K562 (cell line): ENCODE measurements at regions not wholly inside any gene's neighbourhood (a gene's known extent, or its start where the extent isn't known, plus 50 kb on each side); places are given as distances from the start of the nearest gene placed in this dataset.

Experiments used
- ATAC-seq: fragments of 200-7000 bp; cut with Tn5 transposase; 3 replicates; pipeline ENCODE4 v1.9.1; 2020; ENCODE audit warnings: moderate library complexity
- BruUV-seq: library from RNA; stranded (reverse); fragments of 400-500 nt; replicated peaks from 2 replicates; lab custom pipeline; 2021; lab: Mats Ljungman, UMichigan
- CTCF ChIA-PET: fragments of 300-600 bp; formaldehyde crosslinking; extraction: SDS; loops from one replicate; lab custom pipeline; 2021; ENCODE audit warnings: low intra/inter-chr PET ratio; lab: Yijun Ruan, JAX
- POLR2A ChIA-PET: fragments of 300-600, 350-650 bp; sonication (Branson Sonifier 250); formaldehyde crosslinking; extraction: SDS; loops from one replicate; lab custom pipeline; 2021; ENCODE audit warnings: antibody characterized with exemption, inconsistent platforms; lab: Yijun Ruan, JAX
- DNase-seq, 4 experiments: peaks; one replicate each; pipeline versions ENCODE4 v3.0.0 to v3.0.0-alpha.2; 2011 to 2018; ENCODE audit warnings: low spot score in 3 of 4, mixed read lengths in 3 of 4; ENCODE audit errors: extremely low read depth in 1 of 4
- FAIRE-seq: peaks from 2 replicates; lab custom pipeline; 2011; peaks lifted over from hg19 to GRCh38; lab: Jason Lieb, UNC
- H2AFZ ChIP-seq: 2 replicates; pipeline ENCODE4 v1.6.0; 2011; ENCODE audit warnings: low read depth, low read length, control low read depth, inconsistent platforms
- H3K27ac ChIP-seq: fragments of 200-600 bp; 3 replicates; pipeline ENCODE4 v1.8.0; 2011; ENCODE audit warnings: low read depth, mild to moderate bottlenecking, control low read depth, inconsistent platforms, low read length, moderate library complexity, mixed read lengths; ENCODE audit errors: extremely low read depth
- H3K27me3 ChIP-seq, 2 experiments: fragments of 300-600 bp in 1 of 2; 2 replicates in 1 of 2; 3 replicates in 1 of 2; pipeline versions ENCODE4 v1.6.0 to v1.8.0; 2011; ENCODE audit warnings: inconsistent platforms in 2 of 2, low read length in 2 of 2, mild to moderate bottlenecking in 1 of 2, mixed read lengths in 1 of 2, moderate library complexity in 1 of 2; ENCODE audit not compliant: control insufficient read depth in 2 of 2, insufficient read depth in 2 of 2
- H3K36me3 ChIP-seq: fragments of 300-600 bp; 3 replicates; pipeline ENCODE4 v1.8.0; 2011; ENCODE audit warnings: mild to moderate bottlenecking, low read length, inconsistent platforms; ENCODE audit not compliant: control insufficient read depth, insufficient read depth
- H3K4me1 ChIP-seq, 2 experiments: fragments of 200-600 bp in 1 of 2; replicated peaks in 1 of 2; 2 replicates in 1 of 2; 3 replicates in 1 of 2; pipeline versions ENCODE4 v1.5.1 to v1.8.0; 2011; ENCODE audit warnings: inconsistent platforms in 2 of 2, low read length in 2 of 2, mild to moderate bottlenecking in 1 of 2, mixed read lengths in 1 of 2, moderate library complexity in 1 of 2; ENCODE audit not compliant: control insufficient read depth in 2 of 2, insufficient read depth in 2 of 2
- H3K4me2 ChIP-seq: 2 replicates; pipeline ENCODE4 v1.6.1; 2011; ENCODE audit warnings: low read length, control low read depth, inconsistent platforms, mixed read lengths; ENCODE audit not compliant: insufficient read depth
- H3K4me3 ChIP-seq: fragments of 200-600 bp; sonication (generic), shearing (Covaris generic); 2 replicates; pipeline ENCODE4 v1.5.1; 2016; ENCODE audit warnings: control low read depth, inconsistent platforms
- H3K79me2 ChIP-seq: fragments of 200-600 bp; 3 replicates; pipeline ENCODE4 v1.8.0; 2011; ENCODE audit warnings: low read length, inconsistent platforms; ENCODE audit not compliant: control insufficient read depth, insufficient read depth
- H3K9ac ChIP-seq, 2 experiments: 2 replicates each; pipeline versions ENCODE4 v1.6.0 to v1.6.1; 2011; ENCODE audit warnings: low read depth in 2 of 2, low read length in 2 of 2, control low read depth in 1 of 2, inconsistent platforms in 1 of 2, mild to moderate bottlenecking in 1 of 2, mixed read lengths in 1 of 2; ENCODE audit not compliant: insufficient read depth in 1 of 2
- H3K9me1 ChIP-seq: one replicate; pipeline ENCODE4 v1.6.0; 2011; ENCODE audit warnings: inconsistent platforms, mild to moderate bottlenecking, low read length, moderate library complexity; ENCODE audit not compliant: control insufficient read depth, insufficient read depth
- H3K9me3 ChIP-seq: replicated peaks from 2 replicates; pipeline ENCODE4 v1.5.1; 2011; ENCODE audit warnings: low read depth, low read length, inconsistent platforms; ENCODE audit not compliant: control insufficient read depth, insufficient read depth
- H4K20me1 ChIP-seq: replicated peaks from 2 replicates; pipeline ENCODE4 v1.6.1; 2011; ENCODE audit warnings: low read length, inconsistent platforms, mixed read lengths; ENCODE audit not compliant: control insufficient read depth, insufficient read depth
- CSDE1 ChIP-seq, 2 experiments: fragments of 450-650 bp; IDR thresholded peaks; 2 replicates each; pipeline ENCODE4 v1.6.1; 2016; ENCODE audit warnings: mild to moderate bottlenecking in 1 of 2
- EGR1 ChIP-seq: fragments of 450-650 bp; conservative IDR thresholded peaks from 2 replicates; pipeline ENCODE4 v1.6.1; 2017; ENCODE audit warnings: mild to moderate bottlenecking
- ELF4 ChIP-seq: fragments of 450-650 bp; formaldehyde crosslinking; IDR thresholded peaks from 2 replicates; pipeline ENCODE4 v1.4.0; 2022; ENCODE audit warnings: missing genetic modification characterization
- KLF1 ChIP-seq: fragments of 450-650 bp; IDR thresholded peaks from 2 replicates; pipeline ENCODE4 v1.6.1; 2016; ENCODE audit warnings: missing genetic modification characterization, missing compliant biosample characterization
- PHB2 ChIP-seq: fragments of 450-650 bp; IDR thresholded peaks from 2 replicates; pipeline ENCODE4 v1.6.1; 2017; ENCODE audit warnings: low read depth
- ZNF507 ChIP-seq: conservative IDR thresholded peaks from 2 replicates; pipeline ENCODE4 v1.6.1; 2017; ENCODE audit warnings: missing genetic modification characterization, missing compliant biosample characterization
- ZNF639 ChIP-seq, 2 experiments: fragments of 200-800 bp in 1 of 2; sonication (Bioruptor generic) in 1 of 2; sonication (generic) in 1 of 2; formaldehyde crosslinking in 1 of 2; IDR thresholded peaks in 1 of 2; conservative IDR thresholded peaks in 1 of 2; 2 replicates each; pipeline versions ENCODE4 v1.5.0 to v1.6.1; 2016 to 2020; ENCODE audit warnings: missing compliant biosample characterization in 1 of 2, missing genetic modification characterization in 1 of 2, missing genetic modification reagents in 1 of 2
- ZNF655 ChIP-seq: fragments of 250-450 bp; sonication (Bioruptor Pico); IDR thresholded peaks from 2 replicates; pipeline ENCODE4 v1.5.0; 2021
- WGBS: fragments of 100-300 bp; shearing (Covaris generic); methylation state at CpG from one replicate; pipeline ENCODE4 v1.1.6; 2016; ENCODE audit warnings: low coverage, mixed read lengths; ENCODE audit not compliant: insufficient coverage; ENCODE audit errors: missing lambda C conversion rate; 5-methylcytosine and 5-hydroxymethylcytosine counted together
- in situ Hi-C: fragments of 300-500 bp; cut with MboI; formaldehyde crosslinking; loops from 4 replicates; pipeline ENCODE4 v1.15.0; 2018; ENCODE audit warnings: inconsistent platforms, mixed read lengths
- intact Hi-C: fragments of 100-400 bp; cut with micrococcal nuclease; formaldehyde crosslinking; loops from 2 replicates; pipeline ENCODE4 v1.14.2; 2022
- TF ChIP-seq, protein P1 (sequence below): IDR thresholded peaks from 2 replicates; pipeline ENCODE4 v1.6.1; 2016; ENCODE audit warnings: missing genetic modification characterization, missing compliant biosample characterization
- TF ChIP-seq, protein P2 (sequence below): fragments of 250-450 bp; sonication (Bioruptor Pico); IDR thresholded peaks from 2 replicates; pipeline ENCODE4 v1.8.0; 2022; ENCODE audit warnings: inconsistent platforms

DNA sequence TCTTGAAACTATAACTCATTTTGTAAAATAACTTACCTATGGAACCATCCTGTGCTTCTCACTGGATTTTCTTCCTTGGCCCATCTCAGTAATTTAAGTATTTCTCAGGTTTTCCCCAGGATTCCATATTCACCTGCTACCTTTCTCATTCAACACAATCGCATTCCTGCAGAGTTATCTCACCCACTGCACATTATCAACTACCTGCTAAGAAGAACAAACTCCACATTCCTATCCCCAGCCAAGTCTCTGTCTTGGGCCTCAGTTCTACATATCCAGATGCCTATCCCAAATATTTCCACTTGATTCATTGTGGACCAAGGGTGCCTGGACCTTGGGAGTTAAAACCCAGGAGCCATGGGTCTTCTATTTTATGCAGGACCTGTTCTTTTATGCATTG is 60.2 kb upstream of the KCNQ5 start:
- no TSS peak for BruUV-seq
- H2AFZ ChIP-seq, result peak overlapping the region; percentile 67; the same call in 1 of the 2 replicates
- H3K27ac ChIP-seq, result peak overlapping the region; percentile 98
- H3K9me3 ChIP-seq, result no peaks in the 10 kb centered on the region; the same call in 1 of the 2 replicates
- H3K4me1 ChIP-seq, result peaks cover 3 to 25% of the 10 kb centered on the region in 2 experiments
- CTCF ChIA-PET, result interaction anchor here (0.9 to 1.6 kb wide), 2 partner anchors 19 to 149 kb away, joined by 3 to 4 read pairs; no protein-coding TSS in a partner anchor
- H3K9me1 ChIP-seq, result no peaks in the 10 kb centered on the region
- 0% methylated on average over 1 of the region's 1 CpG for WGBS
- in situ Hi-C loops (no loop called here), intact Hi-C loops (loop anchor here (2.0 to 5.0 kb wide), 3 partner anchors 61 to 961 kb away; partner anchors contain the start of genes EEF1A1 and KCNQ5)
- no peaks in the 10 kb centered on the region; the same call in 2 of the 3 replicates for H3K36me3 ChIP-seq
- ATAC-seq (peak; percentile 1; the same call in 2 of the 3 replicates), FAIRE-seq (no peak), DNase-seq (peak in 1 of 4 experiments; percentile 27)
- H3K4me3 ChIP-seq, result no peak overlapping the region
- H4K20me1 ChIP-seq, result no peaks in the 10 kb centered on the region
- POLR2A ChIA-PET, result interaction anchor here (1.0 to 1.8 kb wide), 3 partner anchors 15 to 959 kb away, joined by 3 to 5 read pairs (median 4); partner anchors contain the start of genes EEF1A1 and MTO1
- peak overlapping the region; percentile 53 for H3K4me2 ChIP-seq
- peaks cover 33% of the 10 kb centered on the region for H3K79me2 ChIP-seq
- peak overlapping the region in 1 of 2 experiments; percentile 18; a peak in 1 of 4 replicates for H3K9ac ChIP-seq
- no peaks in the 10 kb centered on the region for H3K27me3 ChIP-seq
- TF ChIP-seq ZNF655 (CRISPR knock-in tag), result no peak
- no peak for TF ChIP-seq PHB2
- no peak for TF ChIP-seq EGR1
- peak; percentile 17; the same call in 1 of the 2 replicates for TF ChIP-seq ELF4 (CRISPR knock-in tag)
- TF ChIP-seq ZNF639 (CRISPR knock-in tag; conservative IDR thresholded peaks at IDR 0.05 in 1 of 2, IDR thresholded peaks at IDR 0.05 in 1 of 2), result no peak
- TF ChIP-seq, protein P1, sequence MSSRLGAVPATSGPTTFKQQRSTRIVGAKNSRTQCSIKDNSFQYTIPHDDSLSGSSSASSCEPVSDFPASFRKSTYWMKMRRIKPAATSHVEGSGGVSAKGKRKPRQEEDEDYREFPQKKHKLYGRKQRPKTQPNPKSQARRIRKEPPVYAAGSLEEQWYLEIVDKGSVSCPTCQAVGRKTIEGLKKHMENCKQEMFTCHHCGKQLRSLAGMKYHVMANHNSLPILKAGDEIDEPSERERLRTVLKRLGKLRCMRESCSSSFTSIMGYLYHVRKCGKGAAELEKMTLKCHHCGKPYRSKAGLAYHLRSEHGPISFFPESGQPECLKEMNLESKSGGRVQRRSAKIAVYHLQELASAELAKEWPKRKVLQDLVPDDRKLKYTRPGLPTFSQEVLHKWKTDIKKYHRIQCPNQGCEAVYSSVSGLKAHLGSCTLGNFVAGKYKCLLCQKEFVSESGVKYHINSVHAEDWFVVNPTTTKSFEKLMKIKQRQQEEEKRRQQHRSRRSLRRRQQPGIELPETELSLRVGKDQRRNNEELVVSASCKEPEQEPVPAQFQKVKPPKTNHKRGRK (tag), result no peak
- TF ChIP-seq, protein P2, sequence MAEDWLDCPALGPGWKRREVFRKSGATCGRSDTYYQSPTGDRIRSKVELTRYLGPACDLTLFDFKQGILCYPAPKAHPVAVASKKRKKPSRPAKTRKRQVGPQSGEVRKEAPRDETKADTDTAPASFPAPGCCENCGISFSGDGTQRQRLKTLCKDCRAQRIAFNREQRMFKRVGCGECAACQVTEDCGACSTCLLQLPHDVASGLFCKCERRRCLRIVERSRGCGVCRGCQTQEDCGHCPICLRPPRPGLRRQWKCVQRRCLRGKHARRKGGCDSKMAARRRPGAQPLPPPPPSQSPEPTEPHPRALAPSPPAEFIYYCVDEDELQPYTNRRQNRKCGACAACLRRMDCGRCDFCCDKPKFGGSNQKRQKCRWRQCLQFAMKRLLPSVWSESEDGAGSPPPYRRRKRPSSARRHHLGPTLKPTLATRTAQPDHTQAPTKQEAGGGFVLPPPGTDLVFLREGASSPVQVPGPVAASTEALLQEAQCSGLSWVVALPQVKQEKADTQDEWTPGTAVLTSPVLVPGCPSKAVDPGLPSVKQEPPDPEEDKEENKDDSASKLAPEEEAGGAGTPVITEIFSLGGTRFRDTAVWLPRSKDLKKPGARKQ (CRISPR knock-in tag), result 0 out of 2 replicates have a peak, but pooled peaks have one; percentile 1
- TF ChIP-seq KLF1 (tag), result no peak
- TF ChIP-seq CSDE1 (IDR thresholded peaks at IDR 0.05), result no peak
- TF ChIP-seq ZNF507 (tag), result no peak
